GM21619 (cell line): ENCODE measurements at regions not wholly inside any gene's neighbourhood (a gene's known extent, or its start where the extent isn't known, plus 50 kb on each side); places are given as distances from the start of the nearest gene placed in this dataset.
"Not testable (repeated sequence)": the region's sequence is repeated elsewhere in the genome, so short reads cannot be mapped to it uniquely, and the experiment has no call there.

Experiments used
- ATAC-seq: cut with Tn5 transposase; IDR thresholded peaks from one replicate; pipeline ENCODE4 v1.9.1; 2021; ENCODE audit not compliant: unreplicated experiment

DNA sequence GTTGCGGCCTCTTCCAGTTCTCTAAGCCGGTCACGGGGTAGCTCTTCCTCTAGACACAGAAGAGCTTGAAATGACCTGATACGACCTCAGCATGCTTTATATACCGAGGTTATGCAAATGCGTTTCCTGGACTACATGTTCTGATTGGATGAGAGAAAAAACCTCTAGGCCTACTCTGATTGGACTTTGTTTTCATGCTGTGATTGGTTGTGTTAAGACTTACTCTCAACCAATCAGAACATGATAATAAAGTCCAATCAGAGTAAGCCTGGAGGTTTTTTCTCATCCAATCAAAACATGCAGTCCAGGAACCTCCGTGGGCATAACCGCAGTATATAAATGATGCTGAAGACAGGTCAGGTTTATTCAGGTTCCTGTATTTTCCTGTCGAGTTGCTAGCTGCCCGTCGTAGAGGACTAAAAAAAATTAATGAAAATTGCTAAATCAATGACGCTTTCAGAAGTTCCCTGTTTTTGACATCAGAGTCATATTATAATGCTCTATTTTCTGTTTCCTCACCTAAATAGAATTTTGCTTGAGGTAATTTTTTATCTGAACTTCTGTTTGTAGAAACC, 177.4 kb downstream of the POTEB3 start:
- no peak for ATAC-seq

DNA sequence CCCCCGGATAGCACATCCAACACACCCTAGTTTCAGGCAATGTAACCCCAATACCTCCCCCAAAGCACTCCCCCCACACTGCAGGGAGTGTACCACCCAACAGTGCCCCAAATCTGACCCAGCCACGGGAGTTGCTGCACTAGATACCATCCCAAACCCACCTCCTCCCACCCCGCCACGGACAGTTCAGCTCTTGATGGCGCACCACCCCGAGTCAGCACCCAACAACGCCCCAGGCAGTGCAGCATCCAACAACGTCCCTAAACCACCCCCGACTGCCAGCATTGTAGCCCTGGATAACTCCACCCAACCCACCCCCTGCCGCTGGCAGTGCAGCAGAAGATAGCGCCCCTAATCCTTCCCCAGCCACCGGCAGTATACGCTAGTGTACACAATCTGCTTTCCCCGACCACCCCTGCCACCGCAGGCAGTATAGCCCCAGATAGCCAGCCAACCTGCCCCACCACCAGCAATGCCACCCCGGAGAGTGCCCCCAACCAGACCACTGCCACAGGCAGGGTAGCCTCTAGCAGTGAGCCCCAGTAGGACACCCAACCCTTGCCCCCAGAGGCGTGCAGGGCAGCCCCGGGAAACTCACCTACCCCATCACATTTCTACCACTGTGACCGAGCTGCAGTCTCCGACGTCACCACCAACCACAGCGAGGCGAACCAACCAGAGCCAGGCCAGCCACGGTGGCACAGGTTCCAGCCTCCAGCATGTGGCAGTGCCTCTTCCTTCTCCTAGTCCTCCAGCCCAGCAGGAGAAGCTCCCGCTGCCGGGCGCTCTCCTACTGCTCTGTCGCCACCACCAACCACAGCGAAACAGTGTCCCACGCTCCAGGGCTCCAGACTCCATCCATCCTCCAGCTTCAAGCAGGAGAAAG, 178.1 kb downstream of the POTEB3 start:
- ATAC-seq, result no peak

- no peak for ATAC-seq
Measured at GRCh38 chr15:21261396-21261964, 178.8 kb downstream of the POTEB3 start.

DNA sequence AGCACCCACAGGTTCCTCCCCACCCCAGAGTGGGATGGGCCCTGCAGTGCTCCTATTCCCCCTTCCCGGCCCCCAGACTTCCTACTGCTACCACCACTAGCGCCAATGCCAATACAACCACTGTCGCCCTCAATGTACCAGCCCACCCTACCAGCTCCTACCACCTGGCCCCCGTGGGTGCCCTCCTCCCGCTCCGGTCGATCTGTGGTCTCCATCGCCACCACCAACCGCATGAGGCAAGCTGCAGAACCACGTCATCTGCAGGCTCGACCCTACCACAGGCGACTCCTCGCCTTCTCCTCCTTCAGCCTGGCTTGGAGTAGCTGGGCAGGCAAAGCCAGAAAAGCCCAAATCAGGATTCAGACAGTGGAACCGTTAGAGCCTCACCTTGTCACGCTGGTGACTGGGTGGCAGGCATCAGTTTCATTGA, 179.3 kb downstream of the POTEB3 start:
- no peak for ATAC-seq

DNA sequence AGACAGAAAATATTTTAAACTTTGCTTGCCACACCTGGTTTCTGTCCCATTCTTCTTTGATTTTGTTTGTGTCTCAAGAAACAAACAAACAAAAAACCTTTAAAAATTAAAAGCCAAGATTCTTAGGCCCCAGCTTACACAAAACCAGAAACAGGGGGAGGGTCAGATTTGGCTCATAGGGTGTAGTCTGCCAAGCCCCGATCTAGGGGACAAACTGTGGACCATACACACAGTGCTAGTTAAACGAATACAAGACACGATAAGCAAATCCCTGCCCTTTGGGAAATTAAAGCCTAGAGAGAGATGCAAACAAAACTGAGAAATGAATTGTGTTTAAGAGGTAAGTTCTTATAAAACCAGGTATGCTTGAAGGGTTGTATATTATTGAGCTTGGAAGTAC, 181.7 kb downstream of the POTEB3 start:
- not testable (repeated sequence) for ATAC-seq

GRCh38 chr15:21249508-21250019, 190.7 kb downstream of the POTEB3 start:
- not testable (repeated sequence) for ATAC-seq
